CD8-positive, alpha-beta memory T cell (primary cell): ENCODE measurements at regions not wholly inside any gene's neighbourhood (a gene's known extent, or its start where the extent isn't known, plus 50 kb on each side); places are given as distances from the start of the nearest gene placed in this dataset.

Source experiments
- CTCF ChIA-PET: fragments of 350-600 bp; sonication (Branson Sonifier 250); formaldehyde crosslinking; loops from one replicate; lab custom pipeline; 2021; ENCODE audit warnings: antibody characterized with exemption; lab: Charles Lee
- POLR2A ChIA-PET: fragments of 350-600 bp; sonication (Branson Sonifier 250); formaldehyde crosslinking; loops from one replicate; lab custom pipeline; 2021; ENCODE audit warnings: antibody characterized with exemption; lab: Charles Lee
- DNase-seq, 5 donors: peaks; one replicate each; pipeline versions ENCODE4 v3.0.0 to v3.0.0-alpha.2; 2020 to 2022; ENCODE audit warnings: mixed read lengths in 1 of 5
- H3K27ac ChIP-seq: one replicate; pipeline ENCODE4 v1.7.0; 2013; ENCODE audit warnings: low read depth, mild to moderate bottlenecking, low read length, moderate library complexity
- H3K27me3 ChIP-seq: 2 replicates; pipeline ENCODE4 v1.7.0; 2013; ENCODE audit warnings: low read length, mild to moderate bottlenecking; ENCODE audit not compliant: insufficient read depth, poor library complexity, severe bottlenecking
- H3K36me3 ChIP-seq: 2 replicates; pipeline ENCODE4 v1.7.0; 2013; ENCODE audit warnings: mild to moderate bottlenecking, low read length, moderate library complexity; ENCODE audit not compliant: insufficient read depth
- H3K4me1 ChIP-seq: 2 replicates; pipeline ENCODE4 v1.7.0; 2013; ENCODE audit warnings: mild to moderate bottlenecking, low read length, moderate library complexity; ENCODE audit not compliant: insufficient read depth
- H3K4me3 ChIP-seq: 2 replicates; pipeline ENCODE4 v1.7.0; 2013; ENCODE audit warnings: mild to moderate bottlenecking, low read length
- H3K9me3 ChIP-seq: 2 replicates; pipeline ENCODE4 v1.7.0; 2013; ENCODE audit warnings: mild to moderate bottlenecking, low read length
- H3K27ac Mint-ChIP-seq, 8 donors: one replicate each; pipeline ENCODE4 v1.8.0; 2020 to 2021; ENCODE audit warnings: mixed read lengths in 8 of 8, mild to moderate bottlenecking in 6 of 8, inconsistent platforms in 3 of 8, moderate library complexity in 3 of 8
- H3K27me3 Mint-ChIP-seq, 2 donors: one replicate each; pipeline ENCODE4 v1.8.0; 2020 to 2021; ENCODE audit warnings: mixed read lengths in 2 of 2, mild to moderate bottlenecking in 1 of 2, moderate library complexity in 1 of 2
- H3K36me3 Mint-ChIP-seq, 3 donors: one replicate each; pipeline ENCODE4 v1.8.0; 2020 to 2021; ENCODE audit warnings: mixed read lengths in 3 of 3, inconsistent platforms in 1 of 3, mild to moderate bottlenecking in 1 of 3
- H3K4me1 Mint-ChIP-seq, 3 donors: one replicate each; pipeline ENCODE4 v1.8.0; 2020 to 2021; ENCODE audit warnings: mixed read lengths in 3 of 3, inconsistent platforms in 1 of 3, mild to moderate bottlenecking in 1 of 3
- H3K4me3 Mint-ChIP-seq, 7 donors: one replicate each; pipeline ENCODE4 v1.8.0; 2020 to 2021; ENCODE audit warnings: mixed read lengths in 7 of 7, mild to moderate bottlenecking in 6 of 7, moderate library complexity in 4 of 7, inconsistent platforms in 2 of 7
- H3K9me3 Mint-ChIP-seq, 5 donors: one replicate each; pipeline ENCODE4 v1.8.0; 2020 to 2022; ENCODE audit warnings: mixed read lengths in 5 of 5, mild to moderate bottlenecking in 3 of 5, moderate library complexity in 2 of 5, inconsistent platforms in 1 of 5

DNA sequence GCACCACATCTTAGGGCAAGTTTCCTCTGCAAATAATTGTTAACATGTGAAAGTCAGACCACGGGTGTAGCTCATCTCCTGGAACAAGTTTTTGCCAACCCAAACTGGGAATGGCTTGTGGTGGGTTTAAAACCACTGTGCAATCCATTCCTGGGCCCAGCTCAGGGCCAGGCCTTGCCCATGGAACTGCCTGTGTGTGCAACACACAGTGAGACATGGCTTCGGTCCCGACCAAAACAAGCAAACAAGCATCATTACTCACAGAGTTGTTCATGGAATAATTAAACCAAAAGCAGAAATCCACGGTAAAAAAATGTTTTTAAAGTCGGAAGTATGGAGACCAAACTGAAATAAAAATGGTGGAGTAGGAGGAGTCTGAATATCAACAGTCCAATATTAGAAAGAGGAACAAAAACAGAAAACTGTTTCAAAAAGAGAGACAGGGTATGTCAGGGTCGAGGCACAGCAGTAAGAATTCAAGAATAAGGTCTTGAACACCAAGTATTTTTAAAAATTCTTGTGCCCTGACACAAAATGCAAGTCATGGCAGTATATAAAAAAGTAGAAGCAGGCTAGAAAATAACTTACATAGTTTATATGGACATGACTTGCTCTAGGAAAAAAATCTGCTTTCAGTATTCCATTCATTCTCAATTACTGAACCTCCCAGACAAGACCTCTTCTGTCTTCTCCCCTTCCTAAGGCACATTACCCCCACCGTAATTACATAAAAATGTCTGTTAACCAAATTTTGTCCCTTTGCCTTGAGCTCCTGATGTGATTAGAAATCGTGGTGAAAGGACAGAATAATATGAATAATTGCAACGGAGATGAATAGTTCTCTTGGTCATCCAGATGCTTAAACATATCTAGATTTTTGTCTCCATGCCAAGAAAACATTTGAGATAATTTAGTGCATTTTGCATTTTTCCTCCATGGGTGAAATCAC, 88.4 kb downstream of the FAS start:
- CTCF ChIA-PET: no interaction called here
- H3K4me1 Mint-ChIP-seq: peaks cover 0 to 22% (median 3%) of the 10 kb centered on the region in 3 donors
- H3K36me3 ChIP-seq: no peaks in the 10 kb centered on the region

DNA sequence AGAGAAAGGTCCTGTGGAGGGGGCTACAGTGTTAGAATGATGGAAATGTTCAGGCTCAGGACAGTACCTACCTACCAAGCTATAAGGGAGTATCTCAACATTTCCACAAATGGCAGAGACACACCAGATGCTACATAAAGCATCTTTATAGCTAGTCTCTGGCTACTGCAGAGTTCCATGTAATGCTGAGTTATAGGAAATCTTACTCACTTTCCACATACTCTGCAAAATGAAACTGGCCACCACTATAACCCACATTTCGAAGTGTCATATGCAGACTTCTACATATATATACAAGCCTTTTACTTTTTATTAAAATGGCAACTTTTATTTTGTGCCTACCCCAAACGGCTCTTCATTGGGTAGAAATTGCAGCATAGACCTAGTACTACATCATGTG, 85.5 kb downstream of the FAS start:
- Mint-ChIP-seq H3K27me3 (peaks cover 2 to 17% of the 10 kb centered on the region in 2 donors), H3K4me3 (no peak overlapping the region), H3K9me3 (no peaks in the 10 kb centered on the region), H3K4me1 (peaks cover 0 to 5% (median 3%) of the 10 kb centered on the region in 3 donors), H3K27ac (no peak overlapping the region), H3K36me3 (no peaks in the 10 kb centered on the region)
- H3K4me1 ChIP-seq: no peaks in the 10 kb centered on the region
- ChIA-PET POLR2A (interaction anchor here (0.6 kb wide), 1 partner anchor 8 kb away, joined by 7 read pairs; no protein-coding TSS in a partner anchor), CTCF (interaction anchor here (1.1 kb wide), 1 partner anchor 47 kb away, joined by 3 read pairs; no protein-coding TSS in a partner anchor)
- H3K27me3 ChIP-seq: no peaks in the 10 kb centered on the region
- H3K36me3 ChIP-seq: no peaks in the 10 kb centered on the region
- no peak overlapping the region for H3K4me3 ChIP-seq
- H3K9me3 ChIP-seq: no peaks in the 10 kb centered on the region
- no peak overlapping the region for H3K27ac ChIP-seq
- DNase-seq: no peak

More for the DNA sequence above, 88.4 kb downstream of the FAS start:
- POLR2A ChIA-PET: no interaction called here
- H3K9me3 Mint-ChIP-seq: no peaks in the 10 kb centered on the region
- Histone ChIP-seq H3K4me3 (no peak overlapping the region), H3K27ac (no peak overlapping the region), H3K9me3 (no peaks in the 10 kb centered on the region), H3K27me3 (no peaks in the 10 kb centered on the region), H3K4me1 (peaks cover 4% of the 10 kb centered on the region)
- no peaks in the 10 kb centered on the region for H3K36me3 Mint-ChIP-seq
- H3K4me3 Mint-ChIP-seq: no peak overlapping the region
- DNase-seq: no peak
- no peak overlapping the region for H3K27ac Mint-ChIP-seq
- H3K27me3 Mint-ChIP-seq: peaks cover under 1 to 1% of the 10 kb centered on the region in 2 donors

DNA sequence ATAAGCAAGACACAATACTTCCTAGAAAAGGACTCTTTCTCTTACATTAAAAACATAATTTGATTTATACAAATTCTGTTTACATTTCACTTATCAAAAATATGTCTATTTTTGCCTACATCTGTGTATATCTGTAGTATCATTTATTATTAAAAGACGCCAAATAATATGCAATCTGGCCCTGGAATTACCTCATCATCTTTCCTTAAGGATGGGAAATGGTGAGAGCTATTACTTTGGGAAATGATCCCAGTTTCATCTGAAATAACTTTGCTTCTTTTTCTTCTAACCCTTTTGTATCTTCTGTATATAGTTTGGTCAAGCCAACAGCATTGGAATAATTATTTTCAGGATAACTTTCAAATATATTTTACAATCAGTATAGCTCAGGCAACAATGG, 85.0 kb downstream of the FAS start:
- no peak for DNase-seq
- Mint-ChIP-seq H3K4me3 (no peak overlapping the region), H3K27me3 (peaks cover 2 to 17% of the 10 kb centered on the region in 2 donors), H3K27ac (no peak overlapping the region), H3K9me3 (no peaks in the 10 kb centered on the region), H3K36me3 (no peaks in the 10 kb centered on the region), H3K4me1 (peaks cover 0 to 2% (median 1%) of the 10 kb centered on the region in 3 donors)
- no peak overlapping the region for H3K4me3 ChIP-seq
- ChIA-PET CTCF (interaction anchor here (1.1 kb wide), 1 partner anchor 46 kb away, joined by 3 read pairs; no protein-coding TSS in a partner anchor), POLR2A (interaction anchor here (0.6 kb wide), 1 partner anchor 9 kb away, joined by 7 read pairs; no protein-coding TSS in a partner anchor)
- no peaks in the 10 kb centered on the region for H3K36me3 ChIP-seq
- no peak overlapping the region for H3K27ac ChIP-seq
- no peaks in the 10 kb centered on the region for H3K27me3 ChIP-seq
- H3K9me3 ChIP-seq: no peaks in the 10 kb centered on the region
- no peaks in the 10 kb centered on the region for H3K4me1 ChIP-seq

DNA sequence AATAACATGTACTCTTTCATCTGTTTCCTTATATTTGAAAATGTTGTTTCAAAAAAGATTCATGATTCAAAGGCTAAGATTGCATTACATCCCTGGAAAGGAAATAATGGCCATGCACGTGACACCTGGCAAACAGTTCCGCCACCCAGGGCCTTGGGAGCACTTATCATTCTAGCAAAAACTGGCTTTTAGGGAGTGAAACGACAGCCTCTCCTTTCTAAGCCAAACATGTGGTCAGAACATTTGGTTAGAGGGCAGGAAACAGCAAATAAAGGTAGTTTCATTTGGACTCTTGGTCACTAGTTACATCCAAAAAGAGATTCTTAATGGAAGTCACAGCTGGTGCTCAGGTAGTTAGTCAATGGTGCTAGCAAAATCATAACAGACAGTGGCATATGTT, 83.5 kb downstream of the FAS start:
- no peaks in the 10 kb centered on the region for H3K27me3 ChIP-seq
- Mint-ChIP-seq H3K27ac (no peak overlapping the region), H3K4me3 (no peak overlapping the region), H3K4me1 (no peaks in the 10 kb centered on the region), H3K9me3 (no peaks in the 10 kb centered on the region), H3K27me3 (peaks cover 2 to 17% of the 10 kb centered on the region in 2 donors), H3K36me3 (no peaks in the 10 kb centered on the region)
- CTCF ChIA-PET: interaction anchor here (1.1 kb wide), 1 partner anchor 44 kb away, joined by 3 read pairs; no protein-coding TSS in a partner anchor
- H3K9me3 ChIP-seq: no peaks in the 10 kb centered on the region
- no peaks in the 10 kb centered on the region for H3K36me3 ChIP-seq
- POLR2A ChIA-PET: no interaction called here
- no peak for DNase-seq
- no peak overlapping the region for H3K4me3 ChIP-seq
- no peaks in the 10 kb centered on the region for H3K4me1 ChIP-seq
- H3K27ac ChIP-seq: no peak overlapping the region

DNA sequence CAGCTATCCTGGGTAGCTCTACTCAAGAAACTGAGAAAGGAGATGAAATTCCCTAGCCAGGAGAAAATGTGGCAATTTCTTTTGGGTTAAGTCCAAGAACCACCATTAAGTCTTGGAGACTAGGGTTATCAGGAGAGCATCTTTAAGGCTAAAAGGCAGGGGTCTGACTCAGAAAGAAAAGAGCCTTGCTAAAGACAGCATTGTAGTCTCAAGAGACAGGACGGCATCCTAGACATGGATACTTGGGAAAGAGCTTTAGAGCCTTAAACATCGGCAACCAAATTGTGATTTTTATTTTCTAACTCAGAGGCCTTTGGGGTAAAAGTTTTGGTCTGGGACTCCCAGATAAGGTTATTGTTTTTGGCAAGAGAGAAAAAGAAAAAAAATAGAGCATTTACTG, 83.1 kb downstream of the FAS start:
- no peak for DNase-seq

DNA sequence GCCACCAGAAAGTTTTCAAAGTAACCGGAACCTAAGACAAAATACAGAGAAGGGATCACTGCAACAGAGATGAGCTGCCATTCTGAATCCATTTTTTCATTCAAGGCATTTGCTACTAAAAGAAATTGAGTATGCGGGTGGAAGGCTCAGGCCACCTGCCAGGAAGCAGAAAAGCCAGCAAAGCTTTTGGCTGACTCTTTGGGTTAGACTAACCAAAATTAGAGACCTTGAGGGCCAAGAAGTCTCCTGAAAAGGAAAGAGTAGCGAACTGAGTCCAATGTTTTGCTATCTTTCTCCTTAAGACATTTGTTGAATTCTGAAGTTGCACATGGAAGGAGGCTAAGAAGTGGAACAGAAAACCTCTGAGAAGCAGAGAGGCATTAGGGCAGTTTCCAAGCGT, 79.0 kb downstream of the FAS start:
- no peaks in the 10 kb centered on the region for H3K4me1 Mint-ChIP-seq
- Histone ChIP-seq H3K4me3 (no peak overlapping the region), H3K9me3 (no peaks in the 10 kb centered on the region), H3K36me3 (no peaks in the 10 kb centered on the region), H3K4me1 (no peaks in the 10 kb centered on the region), H3K27ac (no peak overlapping the region), H3K27me3 (no peaks in the 10 kb centered on the region)
- H3K4me3 Mint-ChIP-seq: no peak overlapping the region
- no peak overlapping the region for H3K27ac Mint-ChIP-seq
- no peak for DNase-seq
- ChIA-PET POLR2A (no interaction called here), CTCF (interaction anchor here (0.9 kb wide), 1 partner anchor 40 kb away, joined by 3 read pairs; no protein-coding TSS in a partner anchor)
- H3K27me3 Mint-ChIP-seq: peaks cover 2 to 17% of the 10 kb centered on the region in 2 donors
- no peaks in the 10 kb centered on the region for H3K36me3 Mint-ChIP-seq
- no peaks in the 10 kb centered on the region for H3K9me3 Mint-ChIP-seq

More for the DNA sequence above, 83.1 kb downstream of the FAS start:
- Mint-ChIP-seq H3K4me1 (no peaks in the 10 kb centered on the region), H3K27ac (no peak overlapping the region), H3K27me3 (peaks cover 2 to 17% of the 10 kb centered on the region in 2 donors), H3K4me3 (no peak overlapping the region), H3K9me3 (no peaks in the 10 kb centered on the region), H3K36me3 (no peaks in the 10 kb centered on the region)
- H3K27me3 ChIP-seq: no peaks in the 10 kb centered on the region
- H3K9me3 ChIP-seq: no peaks in the 10 kb centered on the region
- ChIA-PET POLR2A (no interaction called here), CTCF (no interaction called here)
- no peaks in the 10 kb centered on the region for H3K36me3 ChIP-seq
- H3K27ac ChIP-seq: no peak overlapping the region
- H3K4me3 ChIP-seq: no peak overlapping the region
- no peaks in the 10 kb centered on the region for H3K4me1 ChIP-seq
